ENCODE measurements at regions not wholly inside any gene's neighbourhood (a gene's known extent, or its start where the extent isn't known, plus 50 kb on each side); places are given as distances from the start of the nearest gene placed in this dataset.

DNA sequence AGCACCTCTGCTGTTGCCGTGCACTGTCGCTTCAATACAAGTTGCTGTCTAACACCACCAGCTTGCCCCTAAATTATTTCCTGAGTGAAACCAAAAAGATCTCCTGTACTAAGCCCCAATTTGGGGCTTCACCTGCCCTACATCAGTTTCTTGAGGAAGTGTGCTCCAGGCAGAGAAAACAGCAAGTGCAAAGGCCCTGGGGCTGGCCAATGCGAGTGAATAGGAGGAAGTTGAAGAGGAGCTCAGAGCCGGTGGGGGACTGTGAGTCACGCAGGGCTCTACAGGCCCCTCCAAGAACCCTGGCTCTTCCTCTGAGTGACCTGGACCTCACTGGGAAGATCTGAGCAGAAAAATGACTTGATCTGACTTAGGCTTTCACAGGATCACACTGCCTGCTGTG lies 117.2 kb downstream of the IPO8 start:
- Histone ChIP-seq H3K9me3 (no peaks in the 10 kb centered on the region), H3K4me3 (no peak overlapping the region), H3K27me3 (no peaks in the 10 kb centered on the region), H3K4me1 (no peaks in the 10 kb centered on the region), H3K27ac (no peak overlapping the region), H3K36me3 (no peaks in the 10 kb centered on the region)
- no peak for DNase-seq
- intact Hi-C loops (cut with DNase I): no loop called here
- WGBS, 2 donors: 78 to 84% methylated on average over 5 of the region's 5 CpGs
- TF ChIP-seq, protein P1, sequence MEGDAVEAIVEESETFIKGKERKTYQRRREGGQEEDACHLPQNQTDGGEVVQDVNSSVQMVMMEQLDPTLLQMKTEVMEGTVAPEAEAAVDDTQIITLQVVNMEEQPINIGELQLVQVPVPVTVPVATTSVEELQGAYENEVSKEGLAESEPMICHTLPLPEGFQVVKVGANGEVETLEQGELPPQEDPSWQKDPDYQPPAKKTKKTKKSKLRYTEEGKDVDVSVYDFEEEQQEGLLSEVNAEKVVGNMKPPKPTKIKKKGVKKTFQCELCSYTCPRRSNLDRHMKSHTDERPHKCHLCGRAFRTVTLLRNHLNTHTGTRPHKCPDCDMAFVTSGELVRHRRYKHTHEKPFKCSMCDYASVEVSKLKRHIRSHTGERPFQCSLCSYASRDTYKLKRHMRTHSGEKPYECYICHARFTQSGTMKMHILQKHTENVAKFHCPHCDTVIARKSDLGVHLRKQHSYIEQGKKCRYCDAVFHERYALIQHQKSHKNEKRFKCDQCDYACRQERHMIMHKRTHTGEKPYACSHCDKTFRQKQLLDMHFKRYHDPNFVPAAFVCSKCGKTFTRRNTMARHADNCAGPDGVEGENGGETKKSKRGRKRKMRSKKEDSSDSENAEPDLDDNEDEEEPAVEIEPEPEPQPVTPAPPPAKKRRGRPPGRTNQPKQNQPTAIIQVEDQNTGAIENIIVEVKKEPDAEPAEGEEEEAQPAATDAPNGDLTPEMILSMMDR (IDR thresholded peaks at IDR 0.05): no peak
- TF ChIP-seq POLR2A (IDR thresholded peaks at IDR 0.05) (no peak), POLR2AphosphoS5 (IDR thresholded peaks at IDR 0.05) (no peak), EP300 (IDR thresholded peaks at IDR 0.05) (no peak)

DNA sequence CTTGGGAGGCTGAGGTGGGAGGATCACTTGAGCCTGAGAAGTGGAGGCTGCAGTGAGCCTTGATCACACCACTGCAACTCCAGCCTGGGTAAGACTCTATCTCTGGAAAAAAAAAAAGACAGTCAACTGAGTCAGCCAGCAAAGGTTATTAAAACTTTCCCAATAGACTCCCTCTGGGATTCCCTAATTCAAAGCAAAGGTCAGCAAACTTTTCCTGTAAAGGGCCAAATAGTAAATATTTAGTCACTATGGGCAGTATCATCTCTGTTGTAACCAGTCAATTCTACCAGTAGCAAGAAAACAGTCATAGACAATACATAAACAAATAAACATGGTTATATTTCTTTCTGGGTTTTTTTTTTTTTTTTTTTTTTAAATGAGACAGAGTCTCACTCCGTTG lies 122.5 kb downstream of the IPO8 start:
- whole genome bisulfite sequencing, 2 donors: 83 to 92% methylated on average over 1 of the region's 1 CpG
- Histone ChIP-seq H3K36me3 (no peaks in the 10 kb centered on the region), H3K4me1 (no peaks in the 10 kb centered on the region), H3K27ac (no peak overlapping the region), H3K4me3 (no peak overlapping the region), H3K27me3 (no peaks in the 10 kb centered on the region), H3K9me3 (no peaks in the 10 kb centered on the region)
- TF ChIP-seq POLR2AphosphoS5 (IDR thresholded peaks at IDR 0.05): no peak
- TF ChIP-seq, protein P1 (IDR thresholded peaks at IDR 0.05): no peak
- no peak for TF ChIP-seq EP300 (IDR thresholded peaks at IDR 0.05)
- no peak for TF ChIP-seq POLR2A (IDR thresholded peaks at IDR 0.05)
- DNase-seq: no peak
- intact Hi-C loops (cut with DNase I): no loop called here

DNA sequence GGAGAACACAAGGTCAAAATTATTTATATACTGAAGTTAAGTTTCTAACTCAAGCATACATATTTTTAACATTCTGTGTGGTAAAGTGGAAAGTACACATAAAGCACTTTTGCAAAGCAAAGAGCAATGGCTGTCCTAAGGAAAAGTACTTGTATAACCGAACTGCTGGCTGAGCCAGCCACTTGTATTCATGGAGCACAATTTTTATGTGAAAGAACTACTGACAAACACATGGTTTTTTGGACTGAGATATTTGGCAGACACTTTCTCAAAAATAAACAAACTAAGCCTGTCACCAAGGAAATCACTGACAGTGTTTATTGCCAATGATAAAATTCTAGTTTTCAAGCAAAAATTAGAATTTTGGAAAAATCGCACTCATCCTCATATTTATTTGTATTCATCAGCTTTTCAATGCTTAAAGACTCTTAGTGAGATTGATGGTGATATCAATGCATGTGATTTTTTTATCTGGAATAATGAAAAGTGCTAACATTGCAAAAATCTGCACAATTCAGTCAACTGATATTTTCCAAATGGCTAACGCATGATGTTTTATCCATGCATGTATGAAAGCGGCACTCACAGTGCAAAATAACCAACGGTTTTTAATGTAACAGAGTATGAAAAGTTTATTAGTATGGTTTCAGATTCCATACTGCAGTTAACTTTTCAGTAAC lies 125.3 kb downstream of the IPO8 start:
- intact Hi-C loops (cut with DNase I): no loop called here
- TF ChIP-seq POLR2AphosphoS5 (IDR thresholded peaks at IDR 0.05): no peak
- no peak for TF ChIP-seq EP300 (IDR thresholded peaks at IDR 0.05)
- no peak for TF ChIP-seq POLR2A (IDR thresholded peaks at IDR 0.05)
- TF ChIP-seq, protein P1 (IDR thresholded peaks at IDR 0.05): no peak
- no peak for DNase-seq
- Histone ChIP-seq H3K36me3 (no peaks in the 10 kb centered on the region), H3K27ac (no peak overlapping the region), H3K27me3 (no peaks in the 10 kb centered on the region), H3K4me1 (no peaks in the 10 kb centered on the region), H3K4me3 (no peak overlapping the region), H3K9me3 (peaks cover 0 to 5% (median 0%) of the 10 kb centered on the region in 4 donors)
- 75 to 80% methylated on average over 5 of the region's 5 CpGs for WGBS, 2 donors

DNA sequence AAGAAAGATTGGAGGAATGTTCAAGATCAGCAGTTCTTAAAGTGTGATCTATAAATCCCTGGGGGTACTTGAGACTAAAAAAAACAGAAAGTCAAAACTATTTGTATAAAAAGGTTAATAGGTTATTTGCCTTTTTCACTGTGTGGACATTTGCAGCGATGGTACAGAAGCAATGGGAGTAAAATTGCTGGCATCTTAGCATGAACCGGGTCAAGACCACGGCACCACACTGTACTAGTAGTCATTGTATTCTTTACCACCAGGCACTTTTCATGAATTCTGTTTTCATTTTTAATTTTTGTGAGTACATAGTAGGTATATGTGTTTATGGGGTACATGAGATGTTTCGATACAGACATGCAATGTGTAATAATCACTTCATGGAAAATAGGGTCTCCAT lies 126.2 kb downstream of the IPO8 start:
- 63 to 86% methylated on average over 4 of the region's 4 CpGs for WGBS, 2 donors
- TF ChIP-seq POLR2AphosphoS5 (IDR thresholded peaks at IDR 0.05): no peak
- no peak for TF ChIP-seq POLR2A (IDR thresholded peaks at IDR 0.05)
- TF ChIP-seq EP300 (IDR thresholded peaks at IDR 0.05): no peak
- TF ChIP-seq, protein P1 (IDR thresholded peaks at IDR 0.05): no peak

DNA sequence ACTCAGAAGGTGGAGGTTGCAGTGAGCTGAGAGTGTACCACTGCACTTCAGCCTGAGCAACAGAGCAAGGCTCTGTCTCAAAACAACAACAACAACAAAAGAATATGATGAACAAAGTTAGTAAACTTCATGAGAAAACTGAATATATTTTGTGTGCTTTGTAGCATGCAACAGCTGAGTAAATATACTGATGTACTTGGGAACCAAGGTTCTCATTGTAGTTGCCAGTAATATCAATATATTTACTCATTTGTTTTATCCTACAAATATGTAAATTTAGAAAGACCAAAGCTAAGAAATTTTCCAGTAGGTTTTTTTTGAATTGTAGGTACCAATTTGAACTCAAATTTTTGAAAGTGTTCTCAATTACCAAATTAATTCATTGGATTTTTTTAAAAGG lies 127.2 kb downstream of the IPO8 start:
- no peak for DNase-seq
- Histone ChIP-seq H3K4me1 (no peaks in the 10 kb centered on the region), H3K4me3 (no peak overlapping the region), H3K27me3 (no peaks in the 10 kb centered on the region), H3K36me3 (no peaks in the 10 kb centered on the region), H3K9me3 (peaks cover 0 to 5% (median 0%) of the 10 kb centered on the region in 4 donors), H3K27ac (no peak overlapping the region)
- no peak for TF ChIP-seq POLR2A (IDR thresholded peaks at IDR 0.05)
- intact Hi-C loops (cut with DNase I): no loop called here

More for the DNA sequence above, 126.2 kb downstream of the IPO8 start:
- Histone ChIP-seq H3K9me3 (peaks cover 0 to 5% (median 0%) of the 10 kb centered on the region in 4 donors), H3K27ac (no peak overlapping the region), H3K4me3 (no peak overlapping the region), H3K27me3 (no peaks in the 10 kb centered on the region), H3K4me1 (no peaks in the 10 kb centered on the region), H3K36me3 (no peaks in the 10 kb centered on the region)
- intact Hi-C loops (cut with DNase I): no loop called here
- DNase-seq: no peak

All from sigmoid colon (tissue), 6 donors.